ENCODE measurements at regions not wholly inside any gene's neighbourhood (a gene's known extent, or its start where the extent isn't known, plus 50 kb on each side); places are given as distances from the start of the nearest gene placed in this dataset.

DNA sequence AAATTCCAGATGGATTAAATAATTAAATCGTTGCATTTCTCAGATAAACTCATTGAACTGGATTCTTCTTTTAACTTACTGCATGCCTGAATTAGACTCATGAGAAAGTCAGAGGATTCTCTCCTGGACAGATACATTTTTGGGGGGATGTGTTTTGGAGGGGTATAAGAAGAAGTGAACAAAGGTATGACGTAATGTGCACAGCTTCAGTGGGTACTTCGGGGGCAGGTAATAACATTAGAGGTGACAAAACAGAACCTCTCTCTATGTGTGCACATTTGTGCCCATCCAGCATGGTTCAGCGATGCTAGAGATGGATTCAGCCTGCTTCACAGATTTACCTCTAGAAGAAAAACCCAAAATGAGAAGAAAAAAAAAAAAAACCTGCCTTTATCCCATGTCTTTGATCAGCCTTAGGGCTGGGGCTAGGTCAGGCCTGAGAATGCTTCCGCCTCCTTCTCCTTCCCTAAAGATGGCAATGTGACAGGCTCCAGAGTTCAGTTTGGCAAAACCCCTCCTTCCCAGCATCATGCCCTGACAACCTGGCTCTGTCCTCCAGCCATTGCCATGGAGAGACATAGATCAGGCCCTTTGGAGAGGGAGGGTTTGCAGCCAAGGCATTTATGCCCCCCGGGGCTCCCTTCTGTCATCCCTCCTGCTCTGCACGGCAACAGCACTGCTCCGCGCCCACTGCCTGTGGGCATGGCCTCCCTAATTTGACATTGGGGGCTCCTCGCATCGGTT is 166.7 kb downstream of the KCNA5 start:
- TF ChIP-seq CTCF (IDR thresholded peaks at IDR 0.05): no peak
- TF ChIP-seq POLR2A (IDR thresholded peaks at IDR 0.05): no peak

All from Peyer's patch (tissue), 4 donors.